HG03097 (cell line): ENCODE measurements at regions not wholly inside any gene's neighbourhood (a gene's known extent, or its start where the extent isn't known, plus 50 kb on each side); places are given as distances from the start of the nearest gene placed in this dataset.

ENCODE experiments used
- ATAC-seq: cut with Tn5 transposase; IDR thresholded peaks from one replicate; pipeline ENCODE4 v1.9.1; 2021; ENCODE audit not compliant: unreplicated experiment, low FRiP score

DNA sequence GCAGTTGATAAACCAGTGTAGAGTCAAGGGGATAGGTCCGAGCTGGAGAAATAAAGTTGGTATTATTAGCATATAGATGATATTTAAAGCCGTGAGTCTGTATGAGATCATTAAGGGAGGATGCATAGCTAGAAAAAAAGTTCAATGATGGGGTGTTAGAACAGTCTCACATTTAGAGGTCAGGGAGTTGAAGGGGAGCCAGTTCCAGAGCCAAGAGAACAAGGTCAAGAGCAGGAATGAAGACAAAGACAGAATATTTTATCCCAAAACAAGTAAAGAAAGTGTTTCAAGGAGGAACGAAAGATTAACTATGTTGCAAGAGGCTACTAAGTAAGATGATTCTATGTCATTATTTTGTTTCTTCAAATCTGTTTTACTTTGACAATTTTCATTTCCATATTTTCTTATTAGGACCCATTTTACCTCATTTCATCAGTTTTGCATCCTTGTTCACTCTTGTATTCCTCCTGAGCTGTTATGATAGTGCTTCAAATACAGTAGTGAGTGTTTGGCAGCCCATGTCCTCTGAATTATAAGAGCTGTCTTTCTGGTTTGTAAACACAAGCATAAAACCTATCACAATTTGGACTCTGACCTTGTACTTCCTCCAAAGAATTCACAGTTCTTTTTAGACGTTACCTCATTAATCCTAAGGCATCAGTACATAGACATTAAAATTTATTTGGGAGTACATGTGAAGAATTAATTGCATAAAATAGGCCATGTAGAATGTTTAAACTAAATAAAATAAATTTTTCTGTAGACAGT lies 695.7 kb upstream of the NECTIN3 start:
- no peak for ATAC-seq

DNA sequence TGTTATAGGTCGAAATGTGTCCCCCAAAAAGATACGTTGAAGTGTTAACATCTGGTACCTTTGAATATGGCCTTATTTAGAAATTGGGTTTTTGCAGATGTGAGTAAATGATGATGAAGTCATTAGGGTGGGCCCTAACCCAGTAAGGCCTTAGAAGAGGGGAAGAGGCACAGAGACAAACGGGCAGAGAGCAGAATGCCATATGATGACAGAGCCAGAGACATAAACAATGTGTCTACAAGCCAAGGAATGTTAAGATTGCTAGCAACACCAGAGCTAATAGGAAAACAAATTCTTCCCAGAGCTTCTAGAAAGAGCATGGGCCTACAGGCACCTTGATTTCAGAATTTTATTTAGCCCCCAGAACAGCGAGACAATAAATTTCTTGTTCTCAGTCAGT lies 693.1 kb upstream of the NECTIN3 start:
- ATAC-seq: no peak

DNA sequence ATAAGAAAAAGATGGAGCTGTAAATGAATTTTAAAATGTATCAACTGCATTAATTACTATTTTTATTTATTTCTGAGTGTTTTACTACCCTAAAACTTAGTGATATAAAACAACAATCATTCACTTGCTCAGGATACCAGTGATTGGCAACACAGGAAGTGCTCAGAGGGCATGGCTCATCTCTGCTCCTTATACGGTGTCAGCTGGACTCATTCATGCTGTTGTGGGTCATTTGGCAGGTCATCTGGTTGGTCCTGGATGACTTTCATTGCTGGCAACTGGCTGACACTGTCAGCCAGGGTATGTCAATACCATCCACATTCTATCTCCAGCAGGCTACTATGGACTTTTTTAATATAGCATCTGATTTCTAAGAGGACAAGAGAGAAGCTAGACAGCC lies 689.6 kb upstream of the NECTIN3 start:
- ATAC-seq: no peak

DNA sequence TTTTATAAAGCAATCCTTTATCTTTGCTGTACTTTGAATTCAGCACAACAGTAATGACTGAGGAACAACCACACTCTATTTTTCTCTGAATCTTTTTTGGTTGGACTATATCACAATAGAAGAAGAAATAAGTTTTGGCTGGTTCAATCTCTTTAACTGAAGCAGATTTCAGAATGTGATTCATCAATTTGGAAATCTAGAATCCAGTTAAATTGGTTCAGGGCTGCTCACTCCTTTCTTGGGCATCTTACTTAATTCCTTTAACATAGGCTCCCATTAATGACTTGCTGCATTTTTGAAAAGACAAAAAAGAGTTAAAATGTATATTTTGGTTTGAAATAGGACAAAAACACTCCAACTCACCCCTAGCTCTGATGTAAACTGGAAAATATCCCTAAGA lies 688.3 kb upstream of the NECTIN3 start:
- ATAC-seq: no peak

DNA sequence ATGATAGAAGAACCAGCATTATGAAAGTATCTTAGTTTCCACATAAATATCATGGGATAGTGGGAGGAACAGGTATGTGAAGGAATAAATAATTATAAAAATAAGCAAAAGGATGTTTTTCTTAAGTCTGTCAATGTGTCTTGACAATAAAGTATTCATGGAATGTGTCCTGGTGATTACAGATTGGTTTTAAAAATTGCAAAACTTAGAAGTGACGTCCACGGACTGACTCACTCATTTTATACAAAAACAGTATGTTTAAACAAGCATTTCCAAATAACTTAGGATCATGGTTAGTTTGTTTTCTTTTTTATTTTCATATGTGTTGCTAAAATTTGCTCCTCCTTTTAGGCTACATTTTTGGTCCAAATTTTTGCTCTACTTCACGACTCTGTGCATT lies 687.0 kb upstream of the NECTIN3 start:
- no peak for ATAC-seq

DNA sequence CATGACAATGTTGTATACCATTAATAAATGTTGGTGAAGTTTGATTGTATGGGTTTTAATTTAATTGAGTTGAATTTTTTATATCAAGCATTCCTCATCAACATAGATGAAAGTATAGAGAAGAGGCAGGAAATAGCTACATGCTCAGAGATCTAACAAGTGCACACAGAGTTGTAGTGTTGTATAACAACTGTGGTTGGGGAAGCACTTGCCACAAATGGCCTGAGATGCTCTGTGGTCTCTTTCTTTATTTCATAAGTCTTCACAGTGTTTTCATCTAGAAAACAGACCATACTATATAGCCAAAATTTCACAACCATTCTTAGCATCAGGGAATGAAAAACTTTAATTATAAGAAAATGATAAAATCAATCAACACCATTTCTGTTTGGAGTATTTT lies 682.6 kb upstream of the NECTIN3 start:
- no peak for ATAC-seq

DNA sequence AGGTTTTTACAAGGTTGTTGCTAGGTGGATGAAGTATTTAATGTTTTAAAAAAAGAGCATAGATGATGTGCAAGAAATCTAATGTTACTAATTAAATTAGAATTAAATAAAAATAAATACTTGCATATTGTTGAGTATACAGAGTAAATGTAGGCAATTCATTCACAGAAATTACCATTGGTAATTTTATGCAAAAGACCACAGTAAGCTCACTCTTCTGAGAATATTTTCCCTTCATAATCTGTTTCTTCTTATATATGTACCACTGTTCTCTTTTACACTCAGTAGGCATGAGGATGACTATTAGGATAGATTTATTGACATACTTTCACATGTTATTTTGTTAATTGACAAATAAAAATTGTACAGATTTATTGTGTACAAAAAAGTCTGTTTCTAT lies 681.2 kb upstream of the NECTIN3 start:
- ATAC-seq: no peak

DNA sequence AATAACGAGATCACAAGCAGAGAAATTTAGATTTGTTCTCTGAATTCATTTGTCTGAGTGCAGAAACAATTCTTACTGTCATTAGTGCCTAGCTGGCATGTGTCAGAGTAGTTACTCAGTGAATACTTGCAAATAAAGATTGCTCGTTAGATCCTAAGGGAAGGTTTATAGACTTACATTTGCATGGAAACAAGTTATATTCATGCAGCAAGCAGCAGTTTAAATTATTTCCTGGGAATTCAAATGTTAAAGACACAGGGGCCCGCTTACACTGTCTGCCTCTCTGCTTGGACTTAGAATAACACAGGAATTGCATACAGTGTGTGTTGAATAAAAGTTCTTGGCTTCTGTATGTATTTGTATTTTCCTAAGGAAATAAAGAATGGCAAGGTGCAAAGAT lies 680.6 kb upstream of the NECTIN3 start:
- ATAC-seq: no peak

DNA sequence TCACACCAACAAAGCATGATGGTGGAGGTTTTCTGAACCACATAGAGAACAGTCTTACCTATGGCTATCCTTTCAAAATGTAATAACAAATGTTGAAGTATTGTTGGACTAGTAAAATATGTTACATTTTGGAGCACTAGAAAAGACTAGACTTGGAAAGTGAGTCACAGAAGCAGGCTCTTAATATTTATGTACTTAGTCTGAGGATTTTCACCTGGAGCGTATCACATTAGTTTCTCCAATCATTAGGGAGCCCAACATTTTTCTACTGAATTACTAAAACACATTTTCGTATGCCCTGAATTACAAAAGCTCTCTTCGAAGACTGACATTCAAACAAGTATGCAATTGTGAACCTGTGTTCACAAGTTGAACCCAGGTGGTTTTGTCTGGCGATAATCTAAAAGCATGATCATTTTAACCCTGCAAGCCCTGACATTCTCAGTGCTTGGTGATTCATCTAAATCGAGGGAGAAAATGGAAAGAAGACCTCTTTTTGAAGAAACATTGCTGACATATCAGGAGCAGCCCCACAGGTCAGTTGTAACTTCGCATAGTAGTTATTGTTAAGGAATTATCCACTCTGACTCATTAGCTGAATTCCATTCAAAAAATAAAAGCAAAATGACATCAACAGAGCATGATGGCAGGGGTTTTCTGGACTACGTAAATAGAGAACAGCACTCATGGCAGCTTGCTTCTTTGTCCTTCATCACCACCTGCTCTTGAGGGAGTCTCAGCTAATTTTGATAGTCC lies 679.8 kb upstream of the NECTIN3 start:
- no peak for ATAC-seq

DNA sequence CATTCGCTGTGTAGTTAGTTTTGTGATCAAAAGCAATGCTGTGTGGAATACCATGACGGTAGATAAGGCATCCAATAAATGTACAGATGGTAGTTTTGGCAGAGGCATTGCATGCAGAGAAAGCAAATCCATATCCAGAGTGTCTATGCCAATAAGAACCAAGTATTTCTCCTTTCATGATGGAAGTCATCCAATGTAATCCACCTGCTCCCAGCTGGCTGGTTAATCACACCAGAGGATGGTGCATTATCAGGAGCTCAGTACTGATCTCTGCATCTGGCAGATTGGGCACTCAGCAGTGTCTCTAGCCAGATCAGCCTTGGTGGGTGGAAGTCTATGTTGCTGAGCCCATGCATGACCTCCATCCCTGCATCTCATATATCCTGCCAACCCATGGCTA lies 677.7 kb upstream of the NECTIN3 start:
- no peak for ATAC-seq

DNA sequence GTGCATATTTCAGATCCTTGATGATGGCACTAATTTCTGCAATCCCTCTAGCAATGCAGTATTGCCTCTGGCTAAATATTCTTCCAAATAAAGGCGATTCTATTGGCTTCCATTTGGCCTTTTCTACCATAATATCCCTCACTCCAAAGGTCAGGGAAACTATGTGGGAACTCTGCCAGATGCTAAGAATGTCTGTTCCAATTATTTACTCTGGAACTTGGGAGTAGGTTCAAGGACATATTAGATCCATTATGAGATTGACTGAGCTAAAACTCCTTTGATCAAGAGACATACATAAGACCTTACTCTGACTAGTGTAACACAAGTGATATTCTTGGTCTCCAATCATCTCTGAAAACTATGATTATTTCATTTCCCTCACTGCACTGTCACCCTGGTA lies 674.5 kb upstream of the NECTIN3 start:
- ATAC-seq: no peak

DNA sequence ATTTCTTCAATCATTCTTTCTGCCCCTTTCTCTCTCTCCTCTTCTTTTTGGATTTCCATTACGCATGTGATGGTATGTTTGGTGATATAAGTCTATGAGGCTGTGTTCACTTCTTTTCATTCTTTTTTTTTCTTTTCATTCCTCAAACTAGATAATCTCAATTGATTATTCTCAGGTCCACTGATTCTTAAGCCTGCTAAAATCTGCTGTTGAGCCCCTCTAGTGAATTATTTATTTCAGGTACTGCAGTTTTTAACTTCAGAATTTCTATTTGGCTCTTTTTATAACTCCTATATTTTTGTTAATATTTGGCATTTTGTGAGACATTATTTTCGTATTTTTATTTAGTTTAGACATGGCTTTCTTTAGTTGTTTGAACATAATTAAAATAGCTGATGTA lies 671.3 kb upstream of the NECTIN3 start:
- no peak for ATAC-seq

DNA sequence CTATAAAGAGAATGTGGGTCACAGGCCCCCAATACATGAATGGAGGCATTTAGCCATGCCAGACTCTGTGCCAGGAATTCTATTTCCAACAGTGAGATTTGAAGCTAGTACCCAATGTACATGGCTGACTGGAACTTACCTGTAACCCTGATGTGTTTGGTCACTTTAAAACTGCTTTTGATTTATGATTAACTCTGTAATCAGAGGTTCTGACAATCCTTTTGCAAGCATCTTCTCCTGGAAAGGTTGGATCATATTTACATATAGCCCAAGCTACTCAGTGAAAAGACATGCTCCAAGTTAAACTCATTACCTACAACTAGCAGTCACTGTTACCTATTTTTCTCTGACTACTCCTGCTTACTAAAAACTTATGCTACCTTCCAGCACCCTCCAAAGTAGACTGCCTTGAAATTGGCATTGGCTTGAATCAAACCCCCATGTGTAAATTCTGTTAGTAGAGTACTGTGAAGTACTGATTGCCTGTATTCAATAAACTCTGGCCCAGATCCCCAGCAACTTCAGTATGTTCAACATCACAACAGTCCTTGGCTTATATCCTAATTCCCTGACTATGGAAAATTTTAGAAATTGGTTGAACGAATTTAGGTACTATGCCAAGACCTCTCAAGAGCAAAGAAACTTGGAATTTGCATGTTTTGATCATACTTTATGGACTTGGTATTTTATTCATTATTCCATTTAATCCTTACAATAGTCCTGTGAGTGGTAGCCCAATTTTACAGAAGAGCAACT lies 665.6 kb upstream of the NECTIN3 start:
- ATAC-seq: no peak

DNA sequence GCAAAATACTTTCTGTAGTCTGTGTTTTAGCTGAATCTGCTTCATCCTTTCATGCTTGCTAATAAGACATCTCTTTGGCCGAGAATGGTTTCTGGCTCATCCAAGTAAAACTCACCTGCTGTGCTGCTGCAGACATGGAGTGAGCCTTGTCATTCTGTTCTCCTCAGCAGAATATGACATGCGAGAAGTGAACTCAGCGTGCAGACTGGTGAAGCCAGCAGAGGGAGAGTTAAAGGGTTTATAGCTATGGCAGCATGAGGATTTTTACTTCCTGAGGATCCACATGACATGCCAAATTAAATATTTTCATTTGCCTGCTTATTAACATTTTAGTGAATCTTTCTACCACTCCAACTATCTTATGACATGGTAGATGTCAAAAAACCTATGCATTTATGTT lies 658.4 kb upstream of the NECTIN3 start:
- ATAC-seq: no peak

DNA sequence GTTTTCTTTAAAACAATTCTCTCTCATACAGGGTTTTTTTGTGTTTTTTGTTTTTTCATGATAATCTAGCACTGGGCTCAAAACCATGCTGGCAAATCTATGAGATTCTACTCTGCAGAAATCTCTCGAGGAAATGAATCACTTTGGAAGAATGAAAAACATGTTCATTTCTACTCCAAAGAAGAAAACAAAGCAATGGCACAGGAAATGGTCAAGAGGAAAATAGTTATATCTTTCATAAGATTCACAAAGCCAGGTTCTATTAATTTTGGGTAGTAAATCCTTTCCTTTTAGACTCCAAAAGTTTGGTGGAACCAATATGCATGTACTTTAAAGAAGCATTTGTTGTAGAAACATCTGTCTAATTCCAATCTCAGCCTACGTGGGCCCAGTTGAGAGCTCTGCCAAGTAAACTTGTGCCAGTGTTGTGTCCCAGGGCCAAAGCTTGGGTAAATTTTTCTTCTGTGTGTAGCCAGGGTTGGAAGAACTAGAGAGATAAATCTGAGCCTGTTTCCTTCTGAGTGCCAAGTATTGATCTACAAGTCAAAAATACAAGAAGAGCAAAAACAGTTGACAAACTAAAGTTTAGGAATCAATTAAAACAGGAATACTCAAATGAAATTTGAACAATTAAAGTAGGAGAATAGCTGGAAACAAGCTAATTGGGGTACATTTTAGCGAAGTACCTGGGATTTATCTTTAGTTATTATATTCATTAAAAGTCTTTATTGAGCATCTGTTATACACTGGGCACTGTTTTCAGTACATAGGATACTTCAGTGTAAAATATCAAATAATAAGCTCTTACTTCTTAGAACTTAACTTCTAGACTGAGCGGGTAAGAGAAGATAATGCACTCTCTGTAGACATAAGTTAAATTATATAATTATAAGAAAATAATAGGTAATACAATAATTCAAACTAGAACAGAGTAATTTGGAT lies 657.5 kb upstream of the NECTIN3 start:
- ATAC-seq: no peak

DNA sequence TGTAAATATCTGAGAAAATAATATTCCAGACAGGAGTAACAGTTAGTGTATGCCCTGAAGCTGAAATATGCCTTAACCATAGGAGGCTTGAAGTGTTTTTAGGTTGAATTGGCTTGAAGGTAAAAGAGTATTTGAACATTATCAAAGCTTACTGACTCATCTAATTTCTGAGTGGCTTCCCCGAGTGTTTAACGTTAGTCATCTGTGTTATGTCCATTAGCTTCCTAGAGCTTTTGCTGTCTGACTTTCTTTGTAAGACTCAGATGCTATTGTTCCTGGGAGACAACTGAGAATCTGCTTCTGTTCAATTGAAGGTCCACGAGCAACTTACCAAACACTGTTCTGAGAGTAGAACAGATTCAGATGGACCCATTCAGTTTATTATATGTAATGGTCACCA lies 656.8 kb upstream of the NECTIN3 start:
- no peak for ATAC-seq

DNA sequence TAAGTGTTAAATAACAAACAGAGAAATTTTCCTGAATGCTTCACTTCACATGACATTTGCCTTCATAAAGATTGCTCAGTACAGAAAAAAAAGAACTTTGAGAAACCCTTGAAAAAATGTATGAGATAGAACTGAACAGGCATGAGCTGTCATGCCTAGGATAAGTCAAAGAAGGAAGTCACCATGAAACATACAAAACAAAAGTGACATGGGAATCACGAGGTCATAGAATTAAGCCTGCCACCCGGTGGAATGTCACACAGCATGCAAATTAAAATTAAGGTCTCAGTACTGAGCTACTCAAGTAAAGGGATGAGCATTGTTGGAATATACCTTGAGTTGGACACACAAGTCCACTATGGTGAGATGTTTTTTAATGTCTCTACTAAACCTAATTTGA lies 652.5 kb upstream of the NECTIN3 start:
- ATAC-seq: no peak

DNA sequence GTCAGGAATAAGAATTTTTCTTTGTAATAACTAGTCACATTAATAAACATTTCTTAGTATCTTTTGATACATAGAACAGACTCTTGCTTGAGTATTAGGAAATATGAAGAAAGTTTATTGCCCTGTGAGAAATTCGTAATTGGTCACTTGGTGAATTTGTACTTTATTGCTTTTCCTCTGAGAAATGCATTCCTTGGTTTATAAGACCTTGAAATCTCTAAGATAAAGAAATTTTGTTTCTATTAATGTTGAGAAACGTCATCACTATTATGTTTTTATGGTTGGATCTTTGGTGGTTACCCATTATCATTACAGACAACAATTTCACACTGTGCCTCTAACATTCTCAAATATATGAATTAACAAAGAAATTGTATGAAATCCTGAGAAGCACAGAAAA lies 652.0 kb upstream of the NECTIN3 start:
- ATAC-seq: no peak

DNA sequence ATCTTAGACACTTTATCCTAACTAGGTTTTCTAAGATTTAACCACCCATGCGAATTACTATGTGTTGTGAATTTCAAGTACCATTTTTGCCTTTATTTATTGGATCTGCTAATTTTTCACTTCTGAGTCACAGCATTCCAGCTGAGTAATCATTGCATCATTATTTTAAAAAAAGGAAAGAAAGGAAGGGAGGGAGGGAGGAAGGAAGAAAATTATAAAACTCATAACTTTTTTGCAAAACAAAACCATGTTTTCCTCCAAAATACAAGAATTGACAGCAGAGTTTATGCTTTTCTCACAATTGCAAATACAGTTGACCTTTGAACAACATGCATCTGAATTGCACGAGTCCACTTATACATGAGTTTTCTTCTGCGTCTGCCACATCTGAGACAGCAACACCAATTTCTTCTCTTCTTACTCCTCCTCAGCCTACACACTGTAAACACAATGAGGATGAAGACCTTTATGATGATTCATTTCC lies 651.4 kb upstream of the NECTIN3 start:
- ATAC-seq: no peak

DNA sequence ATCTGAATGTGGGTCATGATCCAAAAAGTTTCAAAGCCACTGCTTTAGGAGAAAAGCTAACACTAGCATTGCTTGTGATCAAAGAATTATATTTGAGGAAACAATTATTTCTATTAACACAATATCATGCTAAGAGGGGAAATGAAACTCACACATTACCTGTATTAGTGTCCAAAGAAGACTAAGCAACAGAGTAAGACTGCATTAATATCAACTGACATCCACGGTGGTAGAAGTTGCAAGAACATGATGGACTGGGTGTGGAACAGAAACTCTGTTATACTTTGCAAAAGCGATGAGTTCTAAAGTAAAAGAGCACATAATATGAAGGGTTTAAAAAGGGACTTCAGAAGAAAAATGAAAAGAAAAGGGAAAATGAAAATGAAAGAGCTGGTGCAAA lies 648.3 kb upstream of the NECTIN3 start:
- ATAC-seq: no peak
